ENCODE measurements at regions not wholly inside any gene's neighbourhood (a gene's known extent, or its start where the extent isn't known, plus 50 kb on each side); places are given as distances from the start of the nearest gene placed in this dataset.

DNA sequence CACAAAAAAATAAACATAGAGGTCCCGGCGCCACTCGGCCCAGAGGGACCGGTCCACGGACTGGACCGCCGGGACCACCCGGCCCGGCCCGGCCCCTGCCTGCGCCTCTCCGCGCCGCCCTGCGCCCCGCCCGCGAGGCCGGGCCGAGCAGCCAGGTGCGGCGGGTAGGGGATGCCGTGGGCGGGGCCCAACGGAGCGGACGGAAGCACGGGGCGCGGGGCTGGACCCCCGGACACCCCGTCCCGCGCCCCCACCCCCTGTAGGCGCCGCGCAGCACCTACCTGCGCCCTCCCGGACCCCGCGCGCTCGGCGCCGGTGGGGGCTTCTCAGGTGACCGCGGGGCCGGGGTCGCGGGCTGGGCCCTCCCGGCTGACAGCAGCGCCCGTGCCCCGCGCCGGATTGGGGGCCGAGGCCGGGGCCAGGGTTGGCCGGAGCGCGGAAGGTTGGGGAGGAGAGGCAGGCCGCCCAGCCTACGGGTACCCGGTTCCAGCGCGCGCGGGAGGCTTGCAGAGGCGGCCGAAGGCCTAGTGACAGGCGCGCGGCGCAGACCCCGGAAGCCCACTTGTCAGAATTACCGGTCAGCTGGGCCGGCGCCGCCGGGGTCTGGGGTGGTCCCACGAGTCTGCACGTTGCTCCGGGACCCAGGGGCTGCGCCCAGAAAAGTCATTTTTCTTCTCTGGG lies 351.9 kb upstream of the CAMK1G start:
- no peak overlapping the region for H3K4me3 ChIP-seq (ENCODE audit: low read length)
- TF ChIP-seq SMC3 (conservative IDR thresholded peaks at IDR 0.05; ENCODE audit: poor library complexity) (no peak), RAD21 (conservative IDR thresholded peaks at IDR 0.05) (no peak), REST (IDR thresholded peaks at IDR 0.05; ENCODE audit: borderline replicate concordance) (no peak), MXI1 (conservative IDR thresholded peaks at IDR 0.05; ENCODE audit: poor library complexity, severe bottlenecking) (no peak), POLR2AphosphoS5 (IDR thresholded peaks at IDR 0.05) (no peak), EP300 (conservative IDR thresholded peaks at IDR 0.05; ENCODE audit: poor library complexity, severe bottlenecking) (no peak), EZH2 (IDR thresholded peaks at IDR 0.05; ENCODE audit: borderline replicate concordance, insufficient read depth, low read length, poor library complexity, severe bottlenecking) (no peak), CTCF (IDR thresholded peaks at IDR 0.05; ENCODE audit: poor library complexity, severe bottlenecking) (no peak), TAF1 (IDR thresholded peaks at IDR 0.05; ENCODE audit: low read depth) (no peak)
- no peaks in the 10 kb centered on the region for H4K20me1 ChIP-seq (ENCODE audit: insufficient read depth)
- no peak overlapping the region for H2AFZ ChIP-seq (ENCODE audit: low read depth, low read length)
- H3K4me2 ChIP-seq (ENCODE audit: low read length): no peak overlapping the region
- H3K27me3 ChIP-seq (ENCODE audit: insufficient read depth, low read depth, low read length): no peaks in the 10 kb centered on the region
- no peak overlapping the region for H3K9ac ChIP-seq (ENCODE audit: low read length)
- H3K36me3 ChIP-seq (ENCODE audit: insufficient read depth, low read length): no peaks in the 10 kb centered on the region
- no peaks in the 10 kb centered on the region for H3K9me2 ChIP-seq (ENCODE audit: insufficient read depth, low read length)
- H3K27ac ChIP-seq (ENCODE audit: low read length): no peak overlapping the region
- no peaks in the 10 kb centered on the region for H3K9me3 ChIP-seq (ENCODE audit: low read length)
- no peaks in the 10 kb centered on the region for H3K79me2 ChIP-seq (replicated peaks; ENCODE audit: insufficient read depth, low read length)
- H3F3A ChIP-seq (ENCODE audit: insufficient read depth, low read length, poor library complexity, severe bottlenecking): no peaks in the 10 kb centered on the region

GRCh38 chr1:209232197-209232596 lies 351.3 kb upstream of the CAMK1G start:
- Histone ChIP-seq H2AFZ (ENCODE audit: low read depth, low read length) (no peak overlapping the region), H3K9ac (ENCODE audit: low read length) (no peak overlapping the region), H3F3A (ENCODE audit: insufficient read depth, low read length, poor library complexity, severe bottlenecking) (no peaks in the 10 kb centered on the region), H3K9me3 (ENCODE audit: low read length) (no peaks in the 10 kb centered on the region), H3K9me2 (ENCODE audit: insufficient read depth, low read length) (no peaks in the 10 kb centered on the region), H3K27ac (ENCODE audit: low read length) (no peak overlapping the region), H3K36me3 (ENCODE audit: insufficient read depth, low read length) (no peaks in the 10 kb centered on the region), H3K27me3 (ENCODE audit: insufficient read depth, low read depth, low read length) (no peaks in the 10 kb centered on the region), H4K20me1 (ENCODE audit: insufficient read depth) (no peaks in the 10 kb centered on the region), H3K79me2 (replicated peaks; ENCODE audit: insufficient read depth, low read length) (no peaks in the 10 kb centered on the region), H3K4me3 (ENCODE audit: low read length) (no peak overlapping the region), H3K4me2 (ENCODE audit: low read length) (no peak overlapping the region)
- TF ChIP-seq SMC3 (conservative IDR thresholded peaks at IDR 0.05; ENCODE audit: poor library complexity) (no peak), RAD21 (conservative IDR thresholded peaks at IDR 0.05) (no peak), EZH2 (IDR thresholded peaks at IDR 0.05; ENCODE audit: borderline replicate concordance, insufficient read depth, low read length, poor library complexity, severe bottlenecking) (no peak), CTCF (IDR thresholded peaks at IDR 0.05; ENCODE audit: poor library complexity, severe bottlenecking) (no peak), MXI1 (conservative IDR thresholded peaks at IDR 0.05; ENCODE audit: poor library complexity, severe bottlenecking) (no peak), REST (IDR thresholded peaks at IDR 0.05; ENCODE audit: borderline replicate concordance) (no peak), EP300 (conservative IDR thresholded peaks at IDR 0.05; ENCODE audit: poor library complexity, severe bottlenecking) (no peak), TAF1 (IDR thresholded peaks at IDR 0.05; ENCODE audit: low read depth) (no peak), POLR2AphosphoS5 (IDR thresholded peaks at IDR 0.05) (no peak)
